ENCODE measurements at regions not wholly inside any gene's neighbourhood (a gene's known extent, or its start where the extent isn't known, plus 50 kb on each side); places are given as distances from the start of the nearest gene placed in this dataset.
A peak's percentile ranks its signal among the peaks of the same experiment; 100 is the strongest.

- no peak for TF ChIP-seq CTCF (IDR thresholded peaks at IDR 0.05)
- Mint-ChIP-seq H3K4me1 (ENCODE audit: low read depth) (peaks cover 79% of the 10 kb centered on the region), H3K27me3 (ENCODE audit: low read depth) (no peaks in the 10 kb centered on the region), H3K36me3 (ENCODE audit: low read depth) (peaks cover 6% of the 10 kb centered on the region), H3K27ac (ENCODE audit: unreplicated experiment) (peak overlapping the region; percentile 91), H3K9me3 (ENCODE audit: low read depth) (peaks cover 14% of the 10 kb centered on the region), H3K4me3 (ENCODE audit: unreplicated experiment) (no peak overlapping the region)
- DNase-seq (ENCODE audit: low spot score): no peak
Observed at GRCh38 chr5:82332886-82333615, 54.9 kb upstream of the RPS23 start.

- no peak for TF ChIP-seq CTCF (IDR thresholded peaks at IDR 0.05)
- H3K9me3 Mint-ChIP-seq (ENCODE audit: low read depth): peaks cover 14% of the 10 kb centered on the region
- DNase-seq (ENCODE audit: low spot score): no peak
- peaks cover 79% of the 10 kb centered on the region for H3K4me1 Mint-ChIP-seq (ENCODE audit: low read depth)
- H3K27ac Mint-ChIP-seq (ENCODE audit: unreplicated experiment): peak overlapping the region; percentile 91
- peaks cover 6% of the 10 kb centered on the region for H3K36me3 Mint-ChIP-seq (ENCODE audit: low read depth)
- no peaks in the 10 kb centered on the region for H3K27me3 Mint-ChIP-seq (ENCODE audit: low read depth)
- H3K4me3 Mint-ChIP-seq (ENCODE audit: unreplicated experiment): no peak overlapping the region
Observed at GRCh38 chr5:82332064-82332855, 54.1 kb upstream of the RPS23 start.

- H3K9me3 Mint-ChIP-seq (ENCODE audit: low read depth): peaks cover 14% of the 10 kb centered on the region
- TF ChIP-seq CTCF (IDR thresholded peaks at IDR 0.05): no peak
- H3K4me1 Mint-ChIP-seq (ENCODE audit: low read depth): peaks cover 72% of the 10 kb centered on the region
- H3K27me3 Mint-ChIP-seq (ENCODE audit: low read depth): no peaks in the 10 kb centered on the region
- no peak overlapping the region for H3K4me3 Mint-ChIP-seq (ENCODE audit: unreplicated experiment)
- DNase-seq (ENCODE audit: low spot score): no peak
- H3K36me3 Mint-ChIP-seq (ENCODE audit: low read depth): peaks cover 6% of the 10 kb centered on the region
- no peak overlapping the region for H3K27ac Mint-ChIP-seq (ENCODE audit: unreplicated experiment)
Observed at GRCh38 chr5:82331557-82331956, 53.4 kb upstream of the RPS23 start.

- no peaks in the 10 kb centered on the region for H3K27me3 Mint-ChIP-seq (ENCODE audit: low read depth)
- H3K36me3 Mint-ChIP-seq (ENCODE audit: low read depth): peaks cover 6% of the 10 kb centered on the region
- no peak overlapping the region for H3K4me3 Mint-ChIP-seq (ENCODE audit: unreplicated experiment)
- DNase-seq (ENCODE audit: low spot score): no peak
- H3K4me1 Mint-ChIP-seq (ENCODE audit: low read depth): peaks cover 70% of the 10 kb centered on the region
- TF ChIP-seq CTCF (IDR thresholded peaks at IDR 0.05): no peak
- H3K9me3 Mint-ChIP-seq (ENCODE audit: low read depth): peaks cover 14% of the 10 kb centered on the region
- H3K27ac Mint-ChIP-seq (ENCODE audit: unreplicated experiment): peak overlapping the region; percentile 5
Observed at GRCh38 chr5:82330530-82331270, 52.5 kb upstream of the RPS23 start.

- no peak for DNase-seq (ENCODE audit: low spot score)
- Mint-ChIP-seq H3K4me1 (ENCODE audit: low read depth) (peaks cover 58% of the 10 kb centered on the region), H3K9me3 (ENCODE audit: low read depth) (peaks cover 14% of the 10 kb centered on the region), H3K36me3 (ENCODE audit: low read depth) (peaks cover 6% of the 10 kb centered on the region), H3K27ac (ENCODE audit: unreplicated experiment) (no peak overlapping the region), H3K27me3 (ENCODE audit: low read depth) (no peaks in the 10 kb centered on the region), H3K4me3 (ENCODE audit: unreplicated experiment) (no peak overlapping the region)
- TF ChIP-seq CTCF (IDR thresholded peaks at IDR 0.05): no peak
Observed at GRCh38 chr5:82329393-82329792, 51.2 kb upstream of the RPS23 start.

Data from chondrocyte (in vitro differentiated cells).